GM10266 (cell line): ENCODE measurements at regions not wholly inside any gene's neighbourhood (a gene's known extent, or its start where the extent isn't known, plus 50 kb on each side); places are given as distances from the start of the nearest gene placed in this dataset.

Experiments used
- DNase-seq: peaks from one replicate; pipeline ENCODE4 v3.0.0; 2012; ENCODE audit errors: extremely low spot score
- TF ChIP-seq, protein P1 (sequence below): IDR thresholded peaks from 2 replicates; pipeline ENCODE4 v1.5.1; 2012; ENCODE audit warnings: mild to moderate bottlenecking, low read depth; ENCODE audit not compliant: control insufficient read depth, insufficient read depth; ENCODE audit errors: missing control alignments

DNA sequence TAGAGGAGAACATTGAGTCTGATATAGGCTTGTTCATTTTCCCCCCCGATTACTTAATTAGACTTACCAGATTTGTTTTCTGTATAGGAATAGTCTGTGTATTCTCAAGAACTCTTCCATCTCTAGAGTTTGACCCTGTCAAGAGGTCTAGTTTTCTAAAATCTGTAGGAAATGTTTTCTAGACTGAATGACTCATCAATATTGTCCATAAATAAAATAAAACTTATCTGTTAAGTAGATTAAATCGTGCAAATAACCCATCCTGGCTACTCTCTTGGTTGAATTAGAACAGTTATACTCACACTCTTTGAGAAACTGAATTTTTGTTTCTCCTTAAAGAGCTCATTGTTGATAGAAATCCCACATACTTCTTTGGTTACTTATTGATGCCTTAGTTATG is 299.2 kb upstream of the CWC22 start:
- DNase-seq: no peak
- TF ChIP-seq, protein P1, sequence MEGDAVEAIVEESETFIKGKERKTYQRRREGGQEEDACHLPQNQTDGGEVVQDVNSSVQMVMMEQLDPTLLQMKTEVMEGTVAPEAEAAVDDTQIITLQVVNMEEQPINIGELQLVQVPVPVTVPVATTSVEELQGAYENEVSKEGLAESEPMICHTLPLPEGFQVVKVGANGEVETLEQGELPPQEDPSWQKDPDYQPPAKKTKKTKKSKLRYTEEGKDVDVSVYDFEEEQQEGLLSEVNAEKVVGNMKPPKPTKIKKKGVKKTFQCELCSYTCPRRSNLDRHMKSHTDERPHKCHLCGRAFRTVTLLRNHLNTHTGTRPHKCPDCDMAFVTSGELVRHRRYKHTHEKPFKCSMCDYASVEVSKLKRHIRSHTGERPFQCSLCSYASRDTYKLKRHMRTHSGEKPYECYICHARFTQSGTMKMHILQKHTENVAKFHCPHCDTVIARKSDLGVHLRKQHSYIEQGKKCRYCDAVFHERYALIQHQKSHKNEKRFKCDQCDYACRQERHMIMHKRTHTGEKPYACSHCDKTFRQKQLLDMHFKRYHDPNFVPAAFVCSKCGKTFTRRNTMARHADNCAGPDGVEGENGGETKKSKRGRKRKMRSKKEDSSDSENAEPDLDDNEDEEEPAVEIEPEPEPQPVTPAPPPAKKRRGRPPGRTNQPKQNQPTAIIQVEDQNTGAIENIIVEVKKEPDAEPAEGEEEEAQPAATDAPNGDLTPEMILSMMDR: no peak

DNA sequence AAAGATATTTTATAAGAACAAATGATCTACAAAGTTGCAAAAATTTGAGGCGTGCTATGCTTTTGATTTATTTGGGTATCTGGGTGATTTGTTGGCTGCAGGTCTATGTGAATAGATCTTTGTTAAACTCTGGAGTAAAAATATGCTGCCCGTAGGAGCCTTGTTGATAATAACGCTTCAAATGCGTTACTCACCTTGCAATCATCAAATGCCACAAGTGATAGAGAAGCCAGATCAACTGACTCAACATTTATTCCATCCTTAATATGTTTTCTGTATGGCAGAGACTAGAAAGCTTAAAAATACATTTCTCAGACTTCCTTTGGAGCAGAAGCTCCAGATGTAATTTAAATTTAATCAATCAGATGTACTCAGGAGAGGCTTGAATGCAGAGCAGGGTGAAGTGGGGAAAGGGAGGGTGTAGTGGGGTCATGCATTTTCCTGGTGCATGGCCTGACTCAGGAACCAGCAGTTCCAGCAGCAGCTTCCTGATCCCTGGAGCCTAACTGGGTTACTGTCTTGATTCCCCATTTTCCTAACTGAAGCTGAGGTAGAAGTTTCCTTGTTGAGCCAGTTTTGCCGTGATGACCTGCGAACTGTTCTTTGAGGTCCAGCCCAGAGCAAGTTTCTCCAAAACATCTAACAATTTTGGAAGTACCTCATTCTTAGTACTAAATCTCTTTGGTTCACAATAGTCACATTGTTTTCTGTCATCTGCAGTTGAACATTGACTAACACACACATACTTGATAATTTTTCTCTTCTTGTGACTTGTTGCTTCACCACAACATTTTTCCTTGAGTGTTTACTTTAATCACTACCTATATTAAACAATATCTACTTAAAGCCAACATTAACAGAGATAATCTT is 284.7 kb upstream of the CWC22 start:
- TF ChIP-seq, protein P1: no peak
- no peak for DNase-seq

DNA sequence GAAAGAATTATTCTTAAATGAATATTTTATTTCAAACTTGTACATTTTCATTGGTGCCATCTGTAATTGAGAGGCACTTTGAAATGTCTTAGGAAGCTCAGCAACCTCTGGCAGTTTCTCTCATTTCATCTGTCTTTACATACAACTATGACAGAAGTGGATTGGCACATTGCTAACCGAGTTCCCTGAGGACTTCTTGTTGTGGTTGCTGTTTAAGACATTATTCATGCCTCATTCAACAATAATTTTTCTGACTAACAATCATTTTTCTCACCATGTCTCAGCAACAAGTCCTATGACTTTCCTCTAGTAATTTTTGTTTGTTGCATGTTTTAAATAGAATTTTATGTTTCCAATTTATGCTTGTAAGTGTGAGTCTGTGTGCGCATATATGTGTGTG is 284.0 kb upstream of the CWC22 start:
- no peak for DNase-seq
- TF ChIP-seq, protein P1: no peak

DNA sequence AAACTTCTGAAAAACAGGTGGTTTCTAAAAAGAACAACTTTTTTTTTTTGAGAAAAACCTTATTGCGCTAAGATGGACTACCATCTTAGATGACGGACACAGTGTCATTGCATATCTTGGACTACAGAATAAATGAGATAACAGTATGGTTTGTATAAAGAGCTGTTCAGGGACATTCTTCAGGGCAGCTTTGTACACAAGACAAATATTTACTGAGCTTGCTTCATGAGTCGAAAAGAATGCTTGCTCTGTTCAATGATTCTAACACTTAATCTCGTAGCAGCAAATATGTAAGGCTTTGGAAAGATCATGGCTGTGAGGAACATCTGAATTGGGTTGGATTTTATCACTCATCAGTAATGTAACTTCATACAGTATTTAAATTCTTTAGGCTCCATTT is 282.5 kb upstream of the CWC22 start:
- DNase-seq: no peak
- TF ChIP-seq, protein P1: no peak

DNA sequence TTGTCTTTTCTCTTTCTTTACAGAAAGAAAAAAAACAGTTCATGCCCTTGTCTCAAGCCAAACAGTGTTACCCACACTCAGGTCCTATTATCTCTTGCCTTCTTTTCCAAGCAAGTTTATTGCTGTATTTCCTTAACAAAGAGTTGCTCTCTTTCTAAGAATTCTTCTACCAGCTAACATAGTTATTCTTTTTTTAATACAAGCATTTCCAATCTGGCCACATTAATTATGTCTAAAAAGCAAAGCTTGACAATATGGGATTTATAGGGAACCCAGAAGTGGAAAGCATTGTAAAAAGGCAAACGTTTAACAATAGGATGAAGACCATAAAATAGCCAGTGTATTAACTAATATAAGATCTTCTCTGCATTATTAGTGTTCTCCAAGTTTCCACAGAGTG is 272.5 kb upstream of the CWC22 start:
- TF ChIP-seq, protein P1: no peak
- no peak for DNase-seq

DNA sequence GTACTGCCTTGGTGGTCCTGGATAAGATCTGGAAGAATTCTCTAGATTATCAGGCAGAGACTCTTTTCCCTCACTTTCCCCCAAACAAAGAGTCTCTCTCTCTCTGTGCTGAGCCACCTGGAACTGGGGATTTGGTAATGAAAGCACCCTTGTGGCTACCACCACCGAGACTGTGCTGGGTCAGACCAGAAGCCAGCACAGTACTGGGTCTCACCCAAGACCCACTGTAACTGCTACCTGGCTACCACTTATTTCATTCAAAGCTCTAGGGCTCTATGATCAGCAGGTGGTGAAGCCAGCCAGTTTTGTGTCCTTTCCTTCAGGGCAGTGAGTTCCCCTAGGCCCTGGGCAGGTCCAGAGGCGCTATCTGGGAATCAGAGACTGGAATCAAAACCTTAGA is 269.6 kb upstream of the CWC22 start:
- TF ChIP-seq, protein P1: no peak
- no peak for DNase-seq

DNA sequence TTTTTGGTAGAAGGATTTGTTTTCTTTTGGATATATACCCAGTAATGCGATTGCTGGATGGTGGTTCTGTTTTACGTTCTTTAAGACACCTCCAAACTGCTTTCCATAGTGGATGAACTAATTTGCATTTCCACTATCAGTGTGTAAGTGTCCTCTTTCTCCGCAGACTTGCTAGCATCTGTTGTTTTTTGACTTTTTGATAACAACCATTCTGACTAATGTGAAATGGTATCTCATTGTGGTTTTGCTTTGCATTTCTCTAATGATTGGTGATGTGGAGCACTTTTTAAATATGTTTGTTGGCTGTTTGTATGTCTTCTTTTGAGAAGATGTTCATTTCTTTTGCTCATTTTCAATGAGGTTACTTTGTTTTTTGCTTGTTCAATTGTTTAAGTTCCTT is 260.9 kb upstream of the CWC22 start:
- TF ChIP-seq, protein P1: no peak
- no peak for DNase-seq
